ENCODE measurements at regions not wholly inside any gene's neighbourhood (a gene's known extent, or its start where the extent isn't known, plus 50 kb on each side); places are given as distances from the start of the nearest gene placed in this dataset.

DNA sequence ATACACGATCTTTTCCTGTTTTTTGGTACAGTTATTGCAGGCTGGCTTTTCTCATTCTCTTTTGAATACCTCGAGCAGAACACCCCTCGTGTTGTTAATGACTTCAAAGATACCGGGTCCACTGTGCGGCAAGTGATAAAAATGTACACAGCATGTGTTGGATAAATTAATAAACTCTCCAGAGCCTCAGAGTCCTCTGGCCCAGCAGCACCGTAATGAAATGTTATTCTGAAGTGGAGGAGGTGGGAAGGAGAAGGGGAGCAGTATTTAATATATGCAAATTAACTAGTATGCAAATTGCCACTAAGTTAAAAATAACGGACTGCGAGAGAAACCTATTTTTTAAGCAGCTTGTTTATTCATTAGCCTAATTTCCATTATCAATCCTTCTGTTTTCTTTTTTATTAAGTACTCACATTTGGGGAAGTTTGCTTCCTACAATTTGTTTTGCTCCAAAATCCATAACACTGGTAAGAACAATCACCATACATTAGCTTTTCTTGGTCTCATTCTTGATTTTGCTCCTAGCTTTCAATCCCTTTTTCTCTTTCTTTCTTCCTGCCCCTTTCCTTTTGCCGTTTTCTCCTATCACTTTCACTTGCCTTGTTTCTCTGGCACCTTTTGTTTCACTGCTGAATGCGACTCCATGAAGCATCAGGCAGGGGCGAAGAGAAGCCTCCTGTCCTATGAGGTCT, 462.3 kb upstream of the PPP2R3A start:
- ChIA-PET CTCF (no interaction called here), POLR2A (no interaction called here)
- H3K4me1 ChIP-seq (ENCODE audit: control insufficient read depth in 1 of 2, extremely low read depth in 1 of 2, insufficient read depth in 2 of 2, low read length in 2 of 2), result no peaks in the 10 kb centered on the region
- Mint-ChIP-seq H3K36me3 (no peaks in the 10 kb centered on the region), H3K4me3 (no peak overlapping the region), H3K4me1 (no peaks in the 10 kb centered on the region), H3K27me3 (peaks cover 3% of the 10 kb centered on the region in 2 donors), H3K9me3 (peaks cover 0 to 8% (median 4%) of the 10 kb centered on the region in 3 donors), H3K27ac (no peak overlapping the region)
- ATAC-seq (replicated peaks in 1 of 4) (no peak), DNase-seq (no peak)
- 87% methylated on average over 3 of the region's 11 CpGs for WGBS (ENCODE audit: insufficient coverage)
- no peaks in the 10 kb centered on the region for H3K36me3 ChIP-seq (ENCODE audit: control insufficient read depth in 2 of 2, extremely low read depth in 1 of 2, insufficient read depth in 1 of 2, low read length in 1 of 2)
- H3K4me3 ChIP-seq (ENCODE audit: control insufficient read depth in 1 of 2, extremely low read depth in 1 of 2, low read length in 1 of 2), result no peak overlapping the region
- H3K27ac ChIP-seq (ENCODE audit: low read length), result no peak overlapping the region
- H3K9me3 ChIP-seq, result no peaks in the 10 kb centered on the region
- no peaks in the 10 kb centered on the region for H3K27me3 ChIP-seq (replicated peaks in 1 of 2; ENCODE audit: control insufficient read depth in 2 of 2, extremely low read depth in 1 of 2, insufficient read depth in 2 of 2, low read length in 1 of 2)

DNA sequence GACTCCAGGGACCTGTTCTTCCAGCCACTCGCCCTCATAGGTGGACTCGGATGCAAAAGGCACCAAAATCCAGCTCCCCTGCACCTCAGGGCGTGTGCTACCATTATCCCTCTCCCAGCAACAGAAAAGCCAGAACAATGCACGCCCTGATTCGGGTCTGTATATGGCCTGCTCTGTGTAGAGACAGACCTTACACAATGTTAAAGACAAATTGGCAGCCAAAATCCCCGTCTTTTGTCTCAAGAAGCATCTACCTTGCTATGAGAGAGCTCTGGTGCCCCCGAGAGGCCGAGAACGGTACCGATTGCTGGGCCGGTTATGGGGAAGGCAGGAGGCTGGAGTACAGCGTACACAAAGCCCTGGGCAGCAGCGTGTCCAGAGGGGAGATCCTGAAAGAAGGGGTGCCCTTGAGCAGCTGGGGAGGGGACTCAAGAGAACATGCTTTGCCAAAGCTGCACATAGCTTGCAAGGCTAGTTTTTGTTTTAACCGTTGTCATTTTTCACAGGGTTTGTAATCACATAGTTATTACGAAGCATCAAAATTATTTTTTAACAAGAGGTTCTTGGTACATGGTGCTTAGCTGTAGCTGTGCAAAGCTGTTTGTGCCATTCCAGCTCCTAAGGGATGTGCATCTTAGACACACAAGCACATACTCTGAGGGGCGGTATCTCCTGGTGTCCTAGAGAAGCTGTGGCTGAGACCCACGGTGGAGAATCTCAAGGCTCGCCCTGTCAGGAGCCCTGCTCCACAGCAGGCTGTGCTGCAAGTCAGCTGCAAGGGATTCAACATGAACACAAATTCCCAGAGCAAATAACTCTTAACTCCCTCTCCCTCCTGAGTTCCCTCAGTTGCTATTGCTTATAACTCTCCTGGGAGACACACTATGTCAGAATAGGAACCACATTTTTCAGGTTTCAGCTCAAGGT, 461.5 kb upstream of the PPP2R3A start:
- Mint-ChIP-seq H3K4me3 (no peak overlapping the region), H3K4me1 (no peaks in the 10 kb centered on the region), H3K9me3 (peaks cover 6 to 8% (median 7%) of the 10 kb centered on the region in 3 donors), H3K27ac (no peak overlapping the region), H3K27me3 (peaks cover 3% of the 10 kb centered on the region in 2 donors), H3K36me3 (no peaks in the 10 kb centered on the region)
- H3K4me1 ChIP-seq (ENCODE audit: control insufficient read depth in 1 of 2, extremely low read depth in 1 of 2, insufficient read depth in 2 of 2, low read length in 2 of 2), result no peaks in the 10 kb centered on the region
- no peak overlapping the region for H3K27ac ChIP-seq (ENCODE audit: low read length)
- no peaks in the 10 kb centered on the region for H3K27me3 ChIP-seq (replicated peaks in 1 of 2; ENCODE audit: control insufficient read depth in 2 of 2, extremely low read depth in 1 of 2, insufficient read depth in 2 of 2, low read length in 1 of 2)
- DNase-seq (no peak), ATAC-seq (replicated peaks in 1 of 4) (no peak)
- POLR2A ChIA-PET, result interaction anchor here in 1 of 2 donors (0.6 kb wide), 1 partner anchor 19 kb away, joined by 3 read pairs; no protein-coding TSS in a partner anchor
- CTCF ChIA-PET, result no interaction called here
- H3K4me3 ChIP-seq (ENCODE audit: control insufficient read depth in 1 of 2, extremely low read depth in 1 of 2, low read length in 1 of 2), result no peak overlapping the region
- H3K9me3 ChIP-seq, result peaks cover 2% of the 10 kb centered on the region
- H3K36me3 ChIP-seq (ENCODE audit: control insufficient read depth in 2 of 2, extremely low read depth in 1 of 2, insufficient read depth in 1 of 2, low read length in 1 of 2), result no peaks in the 10 kb centered on the region
- 37% methylated on average over 16 of the region's 18 CpGs for WGBS (ENCODE audit: insufficient coverage)

DNA sequence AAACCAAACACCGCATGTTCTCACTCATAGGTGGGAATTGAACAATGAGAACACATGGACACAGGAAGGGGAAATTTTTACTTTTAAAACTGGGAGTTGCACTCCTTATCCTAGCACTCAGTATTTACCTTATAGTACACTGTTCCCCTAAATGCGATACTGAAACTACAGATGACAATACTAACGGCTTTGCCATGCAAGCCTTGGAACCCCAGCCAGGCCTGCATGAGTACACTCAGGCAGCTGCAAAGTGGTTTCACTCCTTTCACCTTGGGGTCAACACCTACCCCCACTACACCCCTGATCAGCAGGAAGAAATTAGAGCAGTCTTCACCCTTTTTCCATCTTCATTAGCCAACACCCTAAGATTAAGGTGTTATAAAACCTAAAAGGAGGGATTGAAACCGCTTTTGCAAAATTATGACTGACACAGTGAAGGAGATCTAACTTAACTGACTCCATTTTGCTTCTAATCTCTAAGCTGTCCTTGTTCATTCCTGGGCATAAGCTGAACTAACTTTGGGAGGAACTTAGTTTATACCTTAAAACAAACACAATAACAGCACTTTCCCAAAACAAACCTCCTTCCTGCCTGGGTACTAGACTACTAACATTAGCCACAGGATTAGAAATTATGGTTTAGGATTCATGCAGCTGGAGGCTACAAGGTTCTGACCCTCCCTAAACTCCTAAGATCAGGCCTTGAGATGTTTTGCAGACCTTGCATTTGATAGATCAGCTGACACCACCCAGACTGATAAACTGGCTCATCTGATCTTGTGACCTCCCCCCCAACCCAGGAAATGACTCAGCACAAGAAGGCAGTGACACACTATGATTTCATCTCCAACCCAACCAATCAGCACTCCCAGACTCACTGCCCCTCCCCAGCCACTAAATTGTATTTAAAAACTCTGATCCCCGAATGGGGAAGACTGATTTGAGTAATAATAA, 452.1 kb upstream of the PPP2R3A start:
- H3K27me3 Mint-ChIP-seq, result peaks cover 0 to 3% of the 10 kb centered on the region in 2 donors
- H3K4me1 Mint-ChIP-seq, result no peaks in the 10 kb centered on the region
- H3K36me3 Mint-ChIP-seq, result no peaks in the 10 kb centered on the region
- Histone ChIP-seq H3K9me3 (peaks cover 2% of the 10 kb centered on the region), H3K4me1 (ENCODE audit: control insufficient read depth in 1 of 2, extremely low read depth in 1 of 2, insufficient read depth in 2 of 2, low read length in 2 of 2) (no peaks in the 10 kb centered on the region), H3K27me3 (replicated peaks in 1 of 2; ENCODE audit: control insufficient read depth in 2 of 2, extremely low read depth in 1 of 2, insufficient read depth in 2 of 2, low read length in 1 of 2) (no peaks in the 10 kb centered on the region), H3K36me3 (ENCODE audit: control insufficient read depth in 2 of 2, extremely low read depth in 1 of 2, insufficient read depth in 1 of 2, low read length in 1 of 2) (no peaks in the 10 kb centered on the region), H3K27ac (ENCODE audit: low read length) (no peak overlapping the region), H3K4me3 (ENCODE audit: control insufficient read depth in 1 of 2, extremely low read depth in 1 of 2, low read length in 1 of 2) (no peak overlapping the region)
- POLR2A ChIA-PET, result no interaction called here
- CTCF ChIA-PET, result no interaction called here
- H3K4me3 Mint-ChIP-seq, result no peak overlapping the region
- DNase-seq (no peak), ATAC-seq (replicated peaks in 1 of 4) (no peak)
- H3K9me3 Mint-ChIP-seq, result peaks cover 5 to 12% (median 6%) of the 10 kb centered on the region in 3 donors
- no peak overlapping the region for H3K27ac Mint-ChIP-seq
- 89% methylated on average over 2 of the region's 5 CpGs for WGBS (ENCODE audit: insufficient coverage)

DNA sequence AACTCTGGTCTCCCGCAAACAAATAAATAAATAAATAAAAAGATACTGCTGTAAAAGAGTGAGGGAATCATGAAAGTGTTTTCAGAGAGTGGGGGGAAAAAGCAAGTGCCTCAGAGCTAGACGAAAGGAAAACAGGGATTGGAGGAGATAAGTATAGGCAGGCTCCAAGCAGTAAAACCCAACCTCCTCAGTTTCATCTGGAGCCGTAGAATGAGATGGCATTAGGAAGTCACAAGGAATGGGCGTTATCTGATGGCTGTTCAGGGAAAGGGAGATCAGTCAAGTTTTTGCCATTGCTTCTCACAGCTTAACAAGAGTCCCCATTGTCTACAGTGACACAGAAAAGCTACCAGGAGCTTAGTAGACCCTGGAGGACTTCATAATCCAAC, 451.5 kb upstream of the PPP2R3A start:
- no peak overlapping the region for H3K4me3 ChIP-seq (ENCODE audit: control insufficient read depth in 1 of 2, extremely low read depth in 1 of 2, low read length in 1 of 2)
- Mint-ChIP-seq H3K27me3 (peaks cover 0 to 3% of the 10 kb centered on the region in 2 donors), H3K4me3 (no peak overlapping the region), H3K4me1 (no peaks in the 10 kb centered on the region), H3K9me3 (peaks cover 3 to 6% (median 6%) of the 10 kb centered on the region in 3 donors), H3K27ac (no peak overlapping the region), H3K36me3 (no peaks in the 10 kb centered on the region)
- no peak for ATAC-seq (replicated peaks in 1 of 4)
- no peaks in the 10 kb centered on the region for H3K27me3 ChIP-seq (replicated peaks in 1 of 2; ENCODE audit: control insufficient read depth in 2 of 2, extremely low read depth in 1 of 2, insufficient read depth in 2 of 2, low read length in 1 of 2)
- ChIA-PET POLR2A (no interaction called here), CTCF (no interaction called here)
- no peaks in the 10 kb centered on the region for H3K36me3 ChIP-seq (ENCODE audit: control insufficient read depth in 2 of 2, extremely low read depth in 1 of 2, insufficient read depth in 1 of 2, low read length in 1 of 2)
- no peaks in the 10 kb centered on the region for H3K4me1 ChIP-seq (ENCODE audit: control insufficient read depth in 1 of 2, extremely low read depth in 1 of 2, insufficient read depth in 2 of 2, low read length in 2 of 2)
- no peaks in the 10 kb centered on the region for H3K9me3 ChIP-seq
- DNase-seq, result no peak
- no peak overlapping the region for H3K27ac ChIP-seq (ENCODE audit: low read length)
- no CpG with 5 or more reads among the region's 4 CpGs for WGBS (ENCODE audit: insufficient coverage)

DNA sequence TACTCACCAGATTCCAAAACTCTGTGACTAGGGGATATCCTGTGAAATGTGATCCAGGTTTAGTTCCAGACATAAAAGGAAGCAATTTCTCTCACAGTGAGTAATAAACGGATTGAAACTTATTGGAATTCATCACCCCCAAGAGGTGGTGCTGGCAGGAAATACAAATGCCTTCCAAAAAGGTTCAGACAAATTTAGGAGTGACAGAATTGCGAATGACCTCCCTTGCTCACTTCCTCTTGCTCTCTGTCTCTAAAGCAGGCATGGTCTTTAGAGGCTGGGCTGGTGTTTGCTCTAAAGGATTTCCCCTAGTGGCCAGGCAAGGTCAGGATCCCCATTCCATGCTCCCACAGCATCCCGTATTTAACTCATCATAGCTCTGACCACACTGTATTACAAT, 449.4 kb upstream of the PPP2R3A start:
- H3K4me3 Mint-ChIP-seq, result no peak overlapping the region
- H3K27ac Mint-ChIP-seq, result no peak overlapping the region
- no CpG with 5 or more reads among the region's 3 CpGs for WGBS (ENCODE audit: insufficient coverage)
- no peaks in the 10 kb centered on the region for H3K4me1 Mint-ChIP-seq
- no peaks in the 10 kb centered on the region for H3K4me1 ChIP-seq (ENCODE audit: control insufficient read depth in 1 of 2, extremely low read depth in 1 of 2, insufficient read depth in 2 of 2, low read length in 2 of 2)
- no peak overlapping the region for H3K27ac ChIP-seq (ENCODE audit: low read length)
- H3K9me3 ChIP-seq, result no peaks in the 10 kb centered on the region
- no peak for ATAC-seq (replicated peaks in 1 of 4)
- no peaks in the 10 kb centered on the region for H3K36me3 ChIP-seq (ENCODE audit: control insufficient read depth in 2 of 2, extremely low read depth in 1 of 2, insufficient read depth in 1 of 2, low read length in 1 of 2)
- peaks cover 2 to 6% (median 2%) of the 10 kb centered on the region in 3 donors for H3K9me3 Mint-ChIP-seq
- H3K27me3 Mint-ChIP-seq, result peaks cover 4 to 10% of the 10 kb centered on the region in 2 donors
- CTCF ChIA-PET, result no interaction called here
- POLR2A ChIA-PET, result no interaction called here
- DNase-seq, result no peak
- H3K36me3 Mint-ChIP-seq, result no peaks in the 10 kb centered on the region
- no peaks in the 10 kb centered on the region for H3K27me3 ChIP-seq (replicated peaks in 1 of 2; ENCODE audit: control insufficient read depth in 2 of 2, extremely low read depth in 1 of 2, insufficient read depth in 2 of 2, low read length in 1 of 2)
- H3K4me3 ChIP-seq (ENCODE audit: control insufficient read depth in 1 of 2, extremely low read depth in 1 of 2, low read length in 1 of 2), result no peak overlapping the region

DNA sequence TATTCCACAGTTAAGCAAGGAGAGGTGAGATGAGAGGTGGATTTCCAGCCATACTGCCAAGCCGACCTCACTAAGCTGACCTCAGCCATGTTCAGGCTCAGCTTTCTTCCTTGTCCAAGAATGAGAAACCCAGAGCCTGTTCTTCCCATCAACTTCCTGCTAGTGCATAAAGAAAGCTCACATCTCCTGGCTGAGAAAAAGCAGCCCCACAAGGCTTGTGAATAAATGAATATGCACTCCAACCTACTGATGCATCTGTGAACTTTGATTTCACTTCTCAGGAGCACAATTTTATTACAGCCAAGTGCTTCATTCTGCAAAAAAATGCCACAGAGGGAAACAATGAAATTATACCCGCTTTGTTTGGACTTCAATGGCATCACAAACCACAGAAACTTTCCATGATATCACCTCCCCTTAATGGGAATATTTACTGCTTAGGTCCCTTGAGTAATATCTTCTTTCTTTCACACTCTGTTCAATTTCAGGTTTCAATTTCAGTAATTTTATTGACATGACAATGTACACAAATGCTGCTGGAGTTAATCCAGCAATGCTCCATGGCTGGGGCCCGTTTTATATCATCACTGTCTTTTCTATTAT, 437.0 kb upstream of the PPP2R3A start:
- Mint-ChIP-seq H3K27ac (no peak overlapping the region), H3K27me3 (peaks cover 0 to 4% of the 10 kb centered on the region in 2 donors), H3K36me3 (no peaks in the 10 kb centered on the region), H3K9me3 (peaks cover 6 to 10% (median 7%) of the 10 kb centered on the region in 3 donors), H3K4me3 (no peak overlapping the region), H3K4me1 (no peaks in the 10 kb centered on the region)
- no peaks in the 10 kb centered on the region for H3K4me1 ChIP-seq (ENCODE audit: control insufficient read depth in 1 of 2, extremely low read depth in 1 of 2, insufficient read depth in 2 of 2, low read length in 2 of 2)
- POLR2A ChIA-PET, result no interaction called here
- H3K27ac ChIP-seq (ENCODE audit: low read length), result no peak overlapping the region
- CTCF ChIA-PET, result no interaction called here
- WGBS (ENCODE audit: insufficient coverage), result 33% methylated on average over 1 of the region's 3 CpGs
- DNase-seq (no peak), ATAC-seq (replicated peaks in 1 of 4) (no peak)
- H3K27me3 ChIP-seq (replicated peaks in 1 of 2; ENCODE audit: control insufficient read depth in 2 of 2, extremely low read depth in 1 of 2, insufficient read depth in 2 of 2, low read length in 1 of 2), result no peaks in the 10 kb centered on the region
- no peaks in the 10 kb centered on the region for H3K36me3 ChIP-seq (ENCODE audit: control insufficient read depth in 2 of 2, extremely low read depth in 1 of 2, insufficient read depth in 1 of 2, low read length in 1 of 2)
- no peak overlapping the region for H3K4me3 ChIP-seq (ENCODE audit: control insufficient read depth in 1 of 2, extremely low read depth in 1 of 2, low read length in 1 of 2)
- H3K9me3 ChIP-seq, result no peaks in the 10 kb centered on the region
